SK-N-SH treated with all-trans-retinoic acid at 6 μM for 48 hours (cell line): ENCODE measurements at regions not wholly inside any gene's neighbourhood (a gene's known extent, or its start where the extent isn't known, plus 50 kb on each side); places are given as distances from the start of the nearest gene placed in this dataset.

Experiments
- CSDC2 ChIP-seq: fragments of 250-450 bp; sonication (Bioruptor Pico); IDR thresholded peaks from 2 replicates; pipeline ENCODE4 v1.5.0; 2020; ENCODE audit warnings: mild to moderate bottlenecking, moderate library complexity
- GLIS3 ChIP-seq: fragments of 250-450 bp; sonication (Bioruptor Pico); IDR thresholded peaks from 2 replicates; pipeline ENCODE4 v1.5.0; 2020; ENCODE audit warnings: mild to moderate bottlenecking, moderate library complexity
- ZC3H10 ChIP-seq: fragments of 250-450 bp; sonication (Bioruptor Pico); IDR thresholded peaks from 2 replicates; pipeline ENCODE4 v1.5.1; 2021; ENCODE audit warnings: mild to moderate bottlenecking, moderate library complexity
- ZNF565 ChIP-seq: fragments of 450-650 bp; formaldehyde crosslinking; conservative IDR thresholded peaks from 2 replicates; pipeline ENCODE4 v1.5.0; 2020; ENCODE audit warnings: low read depth, mild to moderate bottlenecking, moderate library complexity
- TF ChIP-seq, protein P1 (sequence below): fragments of 250-450 bp; sonication (Bioruptor Pico); IDR thresholded peaks from 2 replicates; pipeline ENCODE4 v1.8.0; 2021; ENCODE audit warnings: low read depth, mild to moderate bottlenecking, moderate library complexity, borderline replicate concordance

DNA sequence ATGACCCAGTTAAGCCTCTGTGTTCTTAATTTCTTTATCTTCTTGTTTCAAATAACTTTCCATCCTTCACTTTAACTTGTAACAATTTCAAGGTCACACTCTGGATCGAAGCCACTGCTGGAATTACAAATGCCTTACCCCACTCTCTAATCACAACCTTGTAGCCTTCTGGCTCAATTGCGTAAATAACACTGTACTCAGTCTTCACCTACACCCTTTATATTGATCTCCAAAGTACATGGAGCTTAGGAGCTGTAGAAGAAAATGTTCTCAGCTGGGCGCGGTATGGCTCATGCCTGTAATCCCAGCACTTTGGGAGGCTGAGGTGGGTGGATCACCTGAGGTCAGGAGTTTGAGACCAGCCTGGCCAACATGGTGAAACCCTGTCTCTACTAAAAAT lies 164.3 kb upstream of the NPSR1 start:
- TF ChIP-seq CSDC2 (CRISPR knock-in tag), result no peak
- TF ChIP-seq, protein P1, sequence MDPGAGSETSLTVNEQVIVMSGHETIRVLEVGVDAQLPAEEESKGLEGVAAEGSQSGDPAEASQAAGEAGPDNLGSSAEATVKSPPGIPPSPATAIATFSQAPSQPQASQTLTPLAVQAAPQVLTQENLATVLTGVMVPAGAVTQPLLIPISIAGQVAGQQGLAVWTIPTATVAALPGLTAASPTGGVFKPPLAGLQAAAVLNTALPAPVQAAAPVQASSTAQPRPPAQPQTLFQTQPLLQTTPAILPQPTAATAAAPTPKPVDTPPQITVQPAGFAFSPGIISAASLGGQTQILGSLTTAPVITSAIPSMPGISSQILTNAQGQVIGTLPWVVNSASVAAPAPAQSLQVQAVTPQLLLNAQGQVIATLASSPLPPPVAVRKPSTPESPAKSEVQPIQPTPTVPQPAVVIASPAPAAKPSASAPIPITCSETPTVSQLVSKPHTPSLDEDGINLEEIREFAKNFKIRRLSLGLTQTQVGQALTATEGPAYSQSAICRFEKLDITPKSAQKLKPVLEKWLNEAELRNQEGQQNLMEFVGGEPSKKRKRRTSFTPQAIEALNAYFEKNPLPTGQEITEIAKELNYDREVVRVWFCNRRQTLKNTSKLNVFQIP, result no peak
- no peak for TF ChIP-seq ZNF565 (CRISPR knock-in tag)
- TF ChIP-seq ZC3H10 (CRISPR knock-in tag), result no peak
- no peak for TF ChIP-seq GLIS3
